GM19239 (cell line): ENCODE measurements at regions not wholly inside any gene's neighbourhood (a gene's known extent, or its start where the extent isn't known, plus 50 kb on each side); places are given as distances from the start of the nearest gene placed in this dataset.

Experiments
- DNase-seq: peaks from one replicate; pipeline ENCODE4 v3.0.0; 2011; ENCODE audit warnings: low spot score; ENCODE audit not compliant: insufficient read length
- FAIRE-seq: peaks from 2 replicates; lab custom pipeline; 2011; peaks lifted over from hg19 to GRCh38; lab: Jason Lieb, UNC

- FAIRE-seq (no peak), DNase-seq (no peak)
These were observed 442.2 kb downstream of the DSEL start for GRCh38 chr18:67074309-67074708.

GRCh38 chr18:67072791-67073190 is 443.7 kb downstream of the DSEL start:
- no peak for FAIRE-seq
- no peak for DNase-seq

- FAIRE-seq (no peak), DNase-seq (no peak)
These were observed 447.9 kb downstream of the DSEL start for GRCh38 chr18:67068608-67069007.

- FAIRE-seq (no peak), DNase-seq (no peak)
These were observed 443.4 kb upstream of the CDH19 start for GRCh38 chr18:67047334-67047733.

GRCh38 chr18:67043276-67043675 is 439.4 kb upstream of the CDH19 start:
- DNase-seq (no peak), FAIRE-seq (no peak)

- FAIRE-seq, result no peak
These were observed 437.4 kb upstream of the CDH19 start for GRCh38 chr18:67041334-67041733.

GRCh38 chr18:67035026-67035425 is 431.1 kb upstream of the CDH19 start:
- DNase-seq (no peak), FAIRE-seq (no peak)

More at GRCh38 chr18:67041334-67041733, 437.4 kb upstream of the CDH19 start:
- DNase-seq, result no peak

- no peak for DNase-seq
These were observed 419.2 kb upstream of the CDH19 start for GRCh38 chr18:67023059-67023458.

GRCh38 chr18:67010919-67011318 is 407.0 kb upstream of the CDH19 start:
- FAIRE-seq, result no peak
- no peak for DNase-seq

More at GRCh38 chr18:67023059-67023458, 419.2 kb upstream of the CDH19 start:
- FAIRE-seq, result no peak

- DNase-seq, result no peak
- FAIRE-seq, result no peak
These were observed 404.1 kb upstream of the CDH19 start for GRCh38 chr18:67007999-67008398.

- FAIRE-seq (no peak), DNase-seq (no peak)
These were observed 403.2 kb upstream of the CDH19 start for GRCh38 chr18:67007085-67007484.

- FAIRE-seq (no peak), DNase-seq (no peak)
These were observed 397.2 kb upstream of the CDH19 start for GRCh38 chr18:67001052-67001451.

- DNase-seq (no peak), FAIRE-seq (no peak)
These were observed 395.1 kb upstream of the CDH19 start for GRCh38 chr18:66999003-66999402.

- FAIRE-seq (no peak), DNase-seq (no peak)
These were observed 391.4 kb upstream of the CDH19 start for GRCh38 chr18:66995270-66995669.

- FAIRE-seq (no peak), DNase-seq (no peak)
These were observed 390.9 kb upstream of the CDH19 start for GRCh38 chr18:66994790-66995189.

GRCh38 chr18:66993492-66993891 is 389.6 kb upstream of the CDH19 start:
- FAIRE-seq (no peak), DNase-seq (no peak)

- FAIRE-seq (no peak), DNase-seq (no peak)
These were observed 387.0 kb upstream of the CDH19 start for GRCh38 chr18:66990909-66991308.

GRCh38 chr18:66979009-66979408 is 375.1 kb upstream of the CDH19 start:
- FAIRE-seq (no peak), DNase-seq (no peak)

- no peak for FAIRE-seq
- DNase-seq, result no peak
These were observed 368.8 kb upstream of the CDH19 start for GRCh38 chr18:66972681-66973080.

GRCh38 chr18:66971960-66972359 is 368.1 kb upstream of the CDH19 start:
- DNase-seq (no peak), FAIRE-seq (no peak)

- no peak for DNase-seq
These were observed 362.3 kb upstream of the CDH19 start for GRCh38 chr18:66966171-66966570.

GRCh38 chr18:66958309-66958708 is 354.4 kb upstream of the CDH19 start:
- DNase-seq (no peak), FAIRE-seq (no peak)

More at GRCh38 chr18:66966171-66966570, 362.3 kb upstream of the CDH19 start:
- no peak for FAIRE-seq

- FAIRE-seq (no peak), DNase-seq (no peak)
These were observed 347.9 kb upstream of the CDH19 start for GRCh38 chr18:66951750-66952149.
